Coronary artery (tissue), 2 donors: ENCODE measurements at regions not wholly inside any gene's neighbourhood (a gene's known extent, or its start where the extent isn't known, plus 50 kb on each side); places are given as distances from the start of the nearest gene placed in this dataset.

ENCODE experiments used
- DNase-seq: peaks from one replicate; pipeline ENCODE4 v3.0.0-alpha.2; 2017; ENCODE audit warnings: low spot score
- H3K27ac ChIP-seq, 2 donors: fragments of 200-600 bp; sonication (generic); one replicate each; pipeline ENCODE4 v1.5.1; 2016 to 2019
- H3K4me3 ChIP-seq: fragments of 200-600 bp; sonication (generic); 2 replicates; pipeline ENCODE4 v1.5.1; 2016; ENCODE audit warnings: mild to moderate bottlenecking, moderate library complexity
- TF ChIP-seq, protein P1 (sequence below): fragments of 200-600 bp; sonication (generic); IDR thresholded peaks from one replicate; pipeline ENCODE4 v1.5.1; 2019; ENCODE audit warnings: antibody characterized with exemption

DNA sequence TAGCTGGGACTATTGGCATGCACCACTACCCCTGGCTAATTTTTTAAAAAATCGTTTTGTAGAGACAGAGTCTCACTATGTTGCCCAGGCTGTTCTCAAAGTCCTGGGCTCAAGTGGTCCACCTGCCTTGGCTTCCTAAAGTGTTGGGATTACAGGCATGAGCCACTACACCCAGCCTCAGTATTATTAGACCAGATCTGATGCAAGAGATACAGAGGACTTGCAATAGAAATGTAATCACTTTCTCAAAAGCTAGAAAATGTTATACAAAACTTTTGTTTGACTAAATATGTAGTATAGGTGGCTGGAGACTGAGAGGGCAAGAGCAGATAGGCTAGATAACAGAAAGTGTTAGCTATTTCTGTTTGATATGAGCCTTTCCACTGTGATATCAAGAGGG, 531.9 kb downstream of the SOX2 start:
- H3K4me3 ChIP-seq = no peak overlapping the region
- TF ChIP-seq, protein P1, sequence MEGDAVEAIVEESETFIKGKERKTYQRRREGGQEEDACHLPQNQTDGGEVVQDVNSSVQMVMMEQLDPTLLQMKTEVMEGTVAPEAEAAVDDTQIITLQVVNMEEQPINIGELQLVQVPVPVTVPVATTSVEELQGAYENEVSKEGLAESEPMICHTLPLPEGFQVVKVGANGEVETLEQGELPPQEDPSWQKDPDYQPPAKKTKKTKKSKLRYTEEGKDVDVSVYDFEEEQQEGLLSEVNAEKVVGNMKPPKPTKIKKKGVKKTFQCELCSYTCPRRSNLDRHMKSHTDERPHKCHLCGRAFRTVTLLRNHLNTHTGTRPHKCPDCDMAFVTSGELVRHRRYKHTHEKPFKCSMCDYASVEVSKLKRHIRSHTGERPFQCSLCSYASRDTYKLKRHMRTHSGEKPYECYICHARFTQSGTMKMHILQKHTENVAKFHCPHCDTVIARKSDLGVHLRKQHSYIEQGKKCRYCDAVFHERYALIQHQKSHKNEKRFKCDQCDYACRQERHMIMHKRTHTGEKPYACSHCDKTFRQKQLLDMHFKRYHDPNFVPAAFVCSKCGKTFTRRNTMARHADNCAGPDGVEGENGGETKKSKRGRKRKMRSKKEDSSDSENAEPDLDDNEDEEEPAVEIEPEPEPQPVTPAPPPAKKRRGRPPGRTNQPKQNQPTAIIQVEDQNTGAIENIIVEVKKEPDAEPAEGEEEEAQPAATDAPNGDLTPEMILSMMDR = no peak
- H3K27ac ChIP-seq = no peak overlapping the region
- DNase-seq = no peak

DNA sequence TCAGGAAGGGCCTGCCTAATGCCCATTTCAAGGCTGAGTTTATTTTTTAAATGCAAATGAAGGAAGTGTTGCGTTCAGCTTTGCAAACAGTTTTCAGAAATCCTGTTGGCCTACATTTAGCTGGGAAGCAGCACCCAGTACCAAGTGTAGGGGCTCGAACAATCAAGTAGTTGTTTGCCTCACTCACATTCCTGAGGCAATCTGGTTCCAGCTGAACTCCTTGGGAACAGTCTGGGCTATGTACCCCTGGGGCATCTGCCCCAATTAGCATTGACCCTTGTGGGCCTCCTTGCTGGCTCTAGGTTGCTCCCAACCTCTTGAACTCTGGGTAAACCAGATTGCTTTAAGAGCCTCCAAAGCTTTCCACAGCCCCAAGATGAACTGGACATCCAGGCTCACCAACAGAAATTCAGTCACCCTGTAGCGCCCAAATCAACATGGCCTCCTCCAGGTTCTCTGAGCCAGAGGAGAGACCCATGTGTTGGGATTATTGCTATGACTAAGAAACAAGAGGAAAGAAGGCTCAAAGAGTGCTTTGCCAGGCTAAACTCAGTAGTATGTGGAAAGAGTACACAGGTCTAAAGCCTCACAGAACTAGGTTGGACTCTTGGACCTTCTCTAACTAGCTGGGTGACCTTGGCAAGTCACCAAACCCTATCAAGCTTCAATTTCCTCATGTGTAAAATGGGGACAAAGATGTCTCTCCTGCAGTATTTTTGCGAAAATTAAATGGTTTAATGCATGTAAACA, 532.7 kb downstream of the SOX2 start:
- no peak for DNase-seq
- no peak overlapping the region for H3K27ac ChIP-seq
- no peak overlapping the region for H3K4me3 ChIP-seq
- TF ChIP-seq, protein P1 = no peak

DNA sequence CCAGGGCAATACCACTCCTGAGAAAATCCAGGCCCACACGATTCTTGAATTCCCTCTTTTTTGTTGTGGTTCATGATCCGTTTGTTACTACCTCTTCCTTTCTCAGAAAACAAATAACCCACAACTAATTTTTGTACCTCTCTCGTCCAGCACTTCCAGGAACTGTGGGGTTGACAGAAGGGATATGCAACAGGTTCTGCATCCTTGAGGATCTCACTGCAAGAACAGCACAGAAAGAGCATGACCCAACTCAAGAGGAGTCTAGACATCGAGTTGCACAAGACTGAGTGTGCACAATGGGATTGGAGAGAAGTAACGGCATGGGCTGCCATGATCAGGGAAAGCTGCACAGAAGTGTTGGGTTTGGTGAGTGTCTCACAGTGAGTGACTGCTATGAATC, 533.3 kb downstream of the SOX2 start:
- no peak overlapping the region for H3K27ac ChIP-seq
- no peak overlapping the region for H3K4me3 ChIP-seq
- no peak for DNase-seq
- TF ChIP-seq, protein P1 = no peak

DNA sequence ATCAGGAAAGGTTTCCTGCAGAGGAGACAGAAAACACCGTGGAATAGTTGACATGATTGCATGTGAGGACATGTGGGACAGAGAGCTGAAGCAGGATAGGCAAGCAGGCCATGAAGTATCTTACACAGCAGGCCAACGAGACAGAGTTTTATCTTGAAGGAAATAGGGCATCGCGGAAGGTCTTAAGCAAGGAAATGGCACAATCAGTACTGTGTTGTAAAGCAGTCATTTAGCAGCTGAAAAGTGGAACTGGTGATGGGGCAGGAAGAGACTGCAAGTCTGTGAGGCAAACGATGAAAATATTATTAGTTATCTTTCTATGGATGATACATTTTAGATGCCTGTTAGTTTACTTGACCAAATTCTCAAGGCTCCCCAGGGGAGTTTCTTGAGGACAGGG, 535.1 kb downstream of the SOX2 start:
- no peak overlapping the region for H3K27ac ChIP-seq
- DNase-seq = no peak
- TF ChIP-seq, protein P1 = no peak
- no peak overlapping the region for H3K4me3 ChIP-seq

DNA sequence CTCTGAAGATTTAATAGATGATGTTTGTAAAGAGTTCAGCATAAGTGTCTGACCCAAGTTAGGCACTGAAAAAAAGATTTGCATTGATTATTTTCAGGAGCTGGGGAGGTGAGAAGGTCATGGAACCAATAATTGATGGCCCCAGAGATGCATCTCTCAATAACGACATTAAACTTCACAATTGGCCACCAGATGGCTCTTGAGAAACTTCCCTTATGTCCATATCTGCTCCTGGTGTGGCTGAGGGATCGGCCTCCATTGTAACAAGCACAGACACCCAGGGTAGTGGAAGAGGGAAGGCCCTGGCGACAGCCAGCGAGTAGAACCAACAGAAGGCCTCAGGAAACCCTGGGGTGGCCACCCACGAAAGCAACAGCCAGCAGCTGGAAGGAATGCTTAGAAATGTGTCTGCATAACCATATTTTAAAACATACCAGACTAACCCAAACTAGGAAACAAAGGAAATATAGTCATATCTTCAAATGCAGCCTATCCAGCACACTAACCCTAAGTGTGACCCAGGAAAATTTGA, 536.7 kb downstream of the SOX2 start:
- H3K4me3 ChIP-seq = no peak overlapping the region
- DNase-seq = no peak
- no peak overlapping the region for H3K27ac ChIP-seq
- TF ChIP-seq, protein P1 = no peak

DNA sequence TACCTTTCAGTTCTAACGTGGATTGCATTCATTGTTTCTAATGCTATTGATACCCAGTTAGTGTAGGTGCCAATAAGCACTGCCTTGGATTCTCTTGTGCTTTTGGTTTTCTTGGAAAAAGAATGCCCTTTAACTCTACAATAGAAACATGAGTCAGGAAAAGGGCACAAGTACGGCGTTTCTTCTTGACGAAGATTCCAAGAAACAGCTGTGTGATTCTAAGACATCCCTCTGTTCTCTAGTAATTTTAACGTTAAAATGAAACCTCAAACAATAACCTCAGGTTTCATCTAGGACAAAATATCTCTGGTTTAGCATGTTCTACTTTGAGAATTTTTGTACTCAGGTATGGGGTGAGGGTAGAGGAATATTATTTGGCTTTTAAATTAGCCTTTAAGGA, 540.5 kb upstream of the ATP11B start:
- DNase-seq = no peak
- no peak overlapping the region for H3K4me3 ChIP-seq
- TF ChIP-seq, protein P1 = no peak
- no peak overlapping the region for H3K27ac ChIP-seq

DNA sequence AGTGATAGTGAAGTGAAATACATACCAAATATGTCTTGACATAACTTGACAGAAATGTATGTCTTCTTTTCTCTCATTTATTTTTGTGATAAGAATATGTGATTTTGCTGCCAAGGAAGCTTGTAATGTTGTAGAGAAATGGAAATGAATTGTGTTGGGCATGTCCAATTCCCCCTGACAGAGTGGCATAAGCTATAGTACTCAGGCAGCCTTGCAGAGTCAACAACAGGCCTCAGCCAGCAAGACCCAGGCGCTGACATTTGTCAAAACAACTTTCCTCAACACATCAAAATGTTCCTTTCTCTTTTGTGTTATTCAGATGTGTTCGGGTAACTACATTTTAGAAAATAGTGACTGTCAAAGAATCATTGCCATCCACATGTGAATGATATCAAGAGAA, 538.1 kb upstream of the ATP11B start:
- Histone ChIP-seq H3K27ac (no peak overlapping the region), H3K4me3 (no peak overlapping the region)
- TF ChIP-seq, protein P1 = no peak
- no peak for DNase-seq
